NOMO-1 treated with DMSO at 0.1 percent for 48 hours (cell line): ENCODE measurements at regions not wholly inside any gene's neighbourhood (a gene's known extent, or its start where the extent isn't known, plus 50 kb on each side); places are given as distances from the start of the nearest gene placed in this dataset.

Source experiments
- DNase-seq: peaks from one replicate; lab custom pipeline; 2025; ENCODE audit not compliant: unreplicated experiment; lab: John Stamatoyannopoulos, UW

DNA sequence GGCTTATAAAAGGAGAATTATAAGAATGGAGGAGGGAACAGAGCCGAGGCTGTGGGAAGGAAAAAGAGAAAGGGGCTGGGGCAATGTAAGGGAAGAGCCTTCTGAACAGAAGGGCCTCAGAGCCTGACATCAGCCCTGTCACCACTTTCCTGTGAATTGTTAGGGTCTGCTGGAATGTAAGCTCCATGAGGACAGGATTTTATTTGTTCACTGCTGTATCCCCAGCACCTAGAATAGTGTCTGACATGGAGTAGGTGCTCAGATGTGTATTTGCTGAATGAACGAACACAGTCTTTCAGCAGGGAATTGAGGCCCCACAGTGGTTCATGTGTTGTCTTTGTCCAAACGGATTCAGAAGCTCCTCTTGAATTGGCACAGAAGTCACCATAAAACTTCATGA, 251.5 kb downstream of the OPA1 start:
- no peak for DNase-seq

GRCh38 chr3:193845144-193845543, 252.1 kb downstream of the OPA1 start:
- DNase-seq: no peak

GRCh38 chr3:193846569-193846968, 253.6 kb downstream of the OPA1 start:
- DNase-seq: no peak

DNA sequence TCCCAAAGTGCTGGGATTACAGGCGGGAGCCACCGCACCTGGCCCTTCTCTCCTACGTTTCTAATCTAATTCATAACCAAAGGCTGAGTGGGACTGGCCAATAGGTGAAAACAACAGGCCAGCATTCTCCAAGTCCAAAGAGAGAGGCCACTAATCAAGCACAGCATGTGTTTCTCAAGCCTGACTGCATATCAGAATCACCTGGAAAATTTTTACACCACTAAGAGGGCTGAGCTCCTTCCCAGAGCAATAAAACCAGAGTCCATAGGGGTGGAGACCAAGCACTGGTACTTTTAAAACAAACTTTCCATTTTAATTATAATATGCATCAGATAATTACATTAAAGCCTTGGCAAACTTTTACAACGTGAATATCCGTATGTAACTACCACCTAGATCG, 254.4 kb downstream of the OPA1 start:
- DNase-seq: no peak

DNA sequence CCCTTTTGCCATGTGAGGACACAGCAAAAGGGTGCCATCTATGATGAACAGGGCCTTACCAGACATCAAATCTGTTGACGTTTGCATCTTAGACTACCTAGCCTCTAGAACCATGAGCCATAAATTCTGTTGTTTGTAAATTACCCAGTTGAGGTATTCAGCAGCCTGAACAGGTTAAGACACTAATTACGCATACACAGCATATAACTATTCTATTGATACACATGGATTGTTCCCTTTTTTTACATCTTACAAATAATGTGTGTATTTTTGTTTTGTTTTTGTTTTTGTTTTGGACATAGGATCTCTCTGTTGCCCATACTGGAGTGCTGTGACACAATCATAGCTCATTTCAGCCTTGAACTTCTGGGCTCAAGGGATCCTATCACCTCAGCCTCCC, 255.5 kb downstream of the OPA1 start:
- no peak for DNase-seq

GRCh38 chr3:193850084-193850619, 257.1 kb downstream of the OPA1 start:
- no peak for DNase-seq

GRCh38 chr3:193851428-193851847, 258.4 kb downstream of the OPA1 start:
- DNase-seq: no peak

DNA sequence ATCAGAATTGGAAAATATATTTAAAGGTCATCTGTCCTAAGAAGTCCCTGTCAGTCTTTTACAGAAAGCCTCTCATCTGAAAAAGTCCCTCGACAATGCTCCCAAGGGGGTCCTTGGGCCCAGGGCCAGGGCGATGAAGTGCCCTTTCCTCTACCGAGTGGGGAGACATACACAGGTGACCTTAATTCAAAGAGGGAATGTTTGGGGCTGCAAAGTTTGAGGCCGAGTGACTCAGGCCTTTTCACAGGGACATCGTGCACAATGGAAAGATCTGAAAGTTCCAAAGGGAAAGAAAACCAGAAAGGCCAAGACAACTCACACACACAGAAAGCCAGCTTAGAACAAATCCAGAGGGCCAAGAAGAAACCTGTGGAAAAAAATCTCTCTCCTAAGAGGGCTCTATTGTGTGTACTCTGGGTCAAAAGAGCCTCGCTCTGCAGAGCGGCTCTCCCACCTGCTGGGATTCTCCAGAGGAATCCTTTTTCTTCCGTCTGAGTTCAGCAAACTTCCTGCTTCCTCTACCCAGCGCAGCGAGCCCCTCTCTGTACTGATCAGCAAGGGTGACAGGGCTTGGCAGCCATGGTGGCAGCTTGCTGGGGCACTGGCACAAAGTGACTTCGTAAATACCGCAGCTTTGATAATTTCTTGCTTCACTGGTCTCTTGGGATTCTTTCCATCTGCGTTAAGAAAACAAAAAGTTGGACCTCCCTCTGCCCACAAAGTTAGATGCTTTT, 259.1 kb downstream of the OPA1 start:
- no peak for DNase-seq

DNA sequence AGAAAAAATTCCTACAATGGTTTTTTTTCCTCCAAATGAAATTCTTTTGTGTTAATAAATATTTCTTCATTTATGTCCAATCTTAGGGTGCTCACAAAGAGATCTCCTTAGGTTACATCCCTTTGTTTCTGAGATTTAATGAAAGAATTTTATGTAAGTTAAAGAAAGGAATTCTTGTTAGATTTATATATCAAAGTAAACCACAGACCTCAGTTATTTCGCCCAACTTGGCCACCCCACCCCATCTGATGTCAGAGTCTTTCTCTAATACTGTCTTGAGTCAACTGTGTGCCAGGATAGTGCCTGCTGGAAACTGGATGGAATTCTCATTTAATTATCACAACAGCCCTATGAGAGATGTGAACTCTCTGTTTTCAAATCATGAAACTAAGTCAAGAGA, 259.9 kb downstream of the OPA1 start:
- DNase-seq: no peak

DNA sequence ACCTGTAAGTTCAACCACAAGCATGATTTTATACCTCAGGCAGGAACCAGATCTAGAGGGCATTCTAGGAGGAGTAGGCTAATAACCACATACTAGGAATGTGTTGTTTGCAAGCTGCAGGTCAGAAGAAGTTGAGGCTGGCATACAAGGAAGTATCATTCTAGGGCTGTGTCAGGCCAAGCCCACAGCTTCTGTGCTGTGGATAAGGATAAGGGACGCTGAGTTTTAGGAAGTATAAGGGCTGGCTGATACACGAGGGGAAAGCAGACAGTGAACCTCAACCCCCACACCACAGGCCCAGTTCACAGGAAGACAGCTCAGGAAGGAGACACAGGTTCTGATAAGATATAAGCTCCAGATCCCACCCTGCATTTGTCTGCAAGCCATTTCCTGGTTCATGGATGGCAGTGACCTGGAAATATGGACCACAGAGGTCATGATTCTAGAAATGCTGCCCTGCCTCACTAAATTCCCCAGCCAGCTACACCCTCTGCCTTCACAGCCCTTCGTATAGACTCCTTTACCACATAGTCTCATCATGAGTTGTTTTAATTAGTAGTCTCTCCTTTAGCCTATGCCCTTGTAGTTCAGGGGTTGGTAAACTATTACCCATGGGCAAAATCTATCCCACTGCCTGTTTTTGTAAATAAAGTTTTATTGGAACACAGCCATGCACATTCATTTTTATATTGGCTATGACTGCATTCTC, 260.7 kb downstream of the OPA1 start:
- DNase-seq: no peak

- peak; percentile 85 for DNase-seq
Measured at GRCh38 chr3:193857996-193858395, 265.0 kb downstream of the OPA1 start.

DNA sequence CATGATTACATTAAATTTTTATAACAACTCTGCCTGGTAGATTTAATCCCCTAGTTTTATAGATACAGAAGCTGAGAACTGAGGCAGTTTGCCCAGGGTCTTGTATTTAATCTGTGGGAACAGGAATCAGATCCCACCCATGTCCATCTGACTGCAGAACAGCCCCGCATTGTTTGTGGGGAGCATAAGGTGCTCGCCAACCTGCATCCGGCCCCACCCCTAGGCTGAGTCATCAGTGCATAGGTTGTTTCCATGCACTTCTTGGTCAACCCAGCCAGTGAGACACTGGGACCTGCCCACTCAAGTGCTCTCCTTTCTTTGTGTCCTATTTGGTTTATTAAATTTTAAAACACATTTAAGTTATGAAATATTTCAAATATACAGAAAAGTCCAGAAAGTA, 266.2 kb downstream of the OPA1 start:
- no peak for DNase-seq

DNA sequence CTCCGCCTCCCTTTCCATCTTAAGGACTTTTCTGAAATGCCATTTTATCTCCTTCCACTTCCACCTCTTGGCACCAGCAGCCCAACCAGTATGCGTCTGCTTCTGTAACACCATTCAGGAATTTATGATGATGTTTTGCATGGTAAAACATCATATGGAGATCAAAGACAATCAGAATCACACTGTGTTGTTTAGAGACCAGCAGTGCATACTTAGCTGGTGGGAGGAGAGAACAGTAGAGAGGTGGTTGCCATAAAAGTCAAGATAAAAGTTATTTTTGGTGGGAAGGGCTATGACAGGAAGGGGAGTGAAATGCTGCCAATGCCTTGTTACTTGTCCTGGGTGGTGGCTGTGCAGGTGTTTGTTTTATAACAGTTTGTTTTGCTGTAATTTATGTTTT, 268.0 kb downstream of the OPA1 start:
- no peak for DNase-seq

DNA sequence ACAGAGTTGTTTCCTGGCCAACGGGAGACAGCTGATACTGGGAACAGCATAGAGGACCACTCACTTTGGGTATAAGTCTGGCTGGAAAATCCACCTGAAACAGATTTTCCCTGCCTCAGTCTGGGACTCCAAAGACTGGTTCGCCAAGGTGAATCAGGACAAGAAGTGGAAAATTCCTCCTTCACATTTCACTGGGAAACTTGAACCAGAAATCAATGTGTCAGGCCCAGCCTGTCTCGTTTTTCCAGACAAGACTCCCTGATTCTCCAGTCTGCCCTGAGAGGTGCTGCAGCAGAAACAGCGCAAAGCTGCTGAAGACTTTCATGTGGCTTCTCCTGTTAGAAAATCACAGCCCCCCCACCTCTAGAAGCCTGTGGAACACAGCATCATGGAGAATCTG, 269.8 kb downstream of the OPA1 start:
- no peak for DNase-seq

- DNase-seq: no peak
Measured at GRCh38 chr3:193863657-193864357, 270.8 kb downstream of the OPA1 start.

DNA sequence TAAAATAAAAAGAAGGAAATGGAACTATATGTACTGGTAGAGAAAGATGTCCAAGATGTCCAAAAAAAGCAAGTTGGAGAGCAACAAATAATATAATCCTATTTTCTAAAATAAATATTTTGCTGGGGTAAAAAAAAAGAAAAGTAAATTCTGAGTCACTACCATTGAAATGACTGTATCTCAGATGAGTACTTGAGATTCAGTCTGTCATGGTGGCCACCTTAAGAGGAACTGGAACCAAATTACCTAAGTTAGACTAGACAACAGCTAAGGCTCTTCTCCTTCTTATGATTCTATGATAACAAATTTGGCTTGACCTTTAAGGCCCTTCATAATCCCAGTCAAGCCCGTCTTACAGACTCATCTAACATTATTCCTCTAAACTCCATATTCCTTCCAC, 270.6 kb upstream of the HES1 start:
- DNase-seq: peak; percentile 81

- no peak for DNase-seq
Measured at GRCh38 chr3:193865896-193866480, 270.0 kb upstream of the HES1 start.

DNA sequence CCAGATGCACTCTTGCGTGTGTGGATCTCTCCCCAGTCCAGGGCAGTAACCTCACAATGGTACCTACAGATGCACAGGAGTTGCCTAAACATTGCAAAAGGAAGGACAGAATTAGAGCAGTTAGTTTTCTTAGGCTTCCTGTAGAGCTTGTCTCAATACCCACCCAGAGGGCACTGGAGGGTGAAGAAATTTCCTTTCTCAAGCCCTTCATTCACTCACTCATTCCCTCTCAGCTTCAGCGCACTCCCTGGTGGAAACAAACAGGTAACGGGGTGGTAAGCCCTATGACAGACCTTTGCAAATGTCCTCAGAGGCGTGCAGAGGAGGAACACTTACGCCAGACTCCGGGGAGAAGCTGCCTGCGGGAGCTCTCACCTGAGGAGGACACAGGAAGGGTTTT, 267.4 kb upstream of the HES1 start:
- DNase-seq: peak; percentile 17

- peak; percentile 39 for DNase-seq
Measured at GRCh38 chr3:193869221-193870201, 266.4 kb upstream of the HES1 start.
